GM23338 (cell line): ENCODE measurements at regions not wholly inside any gene's neighbourhood (a gene's known extent, or its start where the extent isn't known, plus 50 kb on each side); places are given as distances from the start of the nearest gene placed in this dataset.

ENCODE experiments used
- ATAC-seq: fragments of 200-7000 bp; cut with Tn5 transposase; 3 replicates; pipeline ENCODE4 v1.9.1; 2020
- DNase-seq: peaks from one replicate; pipeline ENCODE4 v3.0.0-alpha.2; 2015; ENCODE audit warnings: low spot score
- H2AFZ ChIP-seq: fragments of 200-600 bp; sonication (generic); 2 replicates; pipeline ENCODE4 v1.8.0; 2016; ENCODE audit warnings: antibody characterized with exemption, mild to moderate bottlenecking, moderate library complexity
- H3F3A ChIP-seq: fragments of 200-600 bp; sonication (generic); replicated peaks from 2 replicates; pipeline ENCODE4 v1.8.0; 2017; ENCODE audit warnings: antibody characterized with exemption, mixed run types, low read depth
- H3K27ac ChIP-seq: fragments of 200-600 bp; sonication (generic); 2 replicates; pipeline ENCODE4 v1.6.1; 2016; ENCODE audit warnings: low read depth
- H3K27me3 ChIP-seq: fragments of 200-600 bp; sonication (generic); 2 replicates; pipeline ENCODE4 v1.8.0; 2016; ENCODE audit warnings: mild to moderate bottlenecking, mixed run types, moderate library complexity; ENCODE audit not compliant: insufficient read depth
- H3K36me3 ChIP-seq: fragments of 200-600 bp; sonication (generic); 2 replicates; pipeline ENCODE4 v1.8.0; 2016; ENCODE audit warnings: mild to moderate bottlenecking; ENCODE audit not compliant: insufficient read depth
- H3K4me1 ChIP-seq: fragments of 200-600 bp; sonication (generic); 2 replicates; pipeline ENCODE4 v1.8.0; 2016; ENCODE audit warnings: mild to moderate bottlenecking, moderate library complexity; ENCODE audit not compliant: insufficient read depth
- H3K4me2 ChIP-seq: fragments of 200-600 bp; sonication (generic); 2 replicates; pipeline ENCODE4 v1.7.1; 2017; ENCODE audit warnings: mixed run types
- H3K4me3 ChIP-seq: fragments of 200-600 bp; sonication (generic); 2 replicates; pipeline ENCODE4 v1.6.1; 2016; ENCODE audit warnings: mixed run types
- H3K79me2 ChIP-seq: fragments of 200-600 bp; sonication (generic); replicated peaks from 2 replicates; pipeline ENCODE4 v1.8.0; 2017; ENCODE audit warnings: mild to moderate bottlenecking; ENCODE audit not compliant: insufficient read depth
- H3K9me2 ChIP-seq: fragments of 200-600 bp; sonication (generic); 2 replicates; pipeline ENCODE4 v1.8.0; 2017; ENCODE audit not compliant: insufficient read depth
- H4K20me1 ChIP-seq: fragments of 200-600 bp; sonication (generic); replicated peaks from 2 replicates; pipeline ENCODE4 v1.8.0; 2017; ENCODE audit warnings: mild to moderate bottlenecking; ENCODE audit not compliant: insufficient read depth
- H3K27ac Mint-ChIP-seq: 2 replicates; pipeline ENCODE4 v1.8.0; 2020; ENCODE audit warnings: inconsistent platforms, mild to moderate bottlenecking, moderate library complexity, mixed read lengths
- H3K27me3 Mint-ChIP-seq: 3 replicates; pipeline ENCODE4 v1.8.0; 2022; ENCODE audit warnings: low read depth, mild to moderate bottlenecking, moderate library complexity, mixed read lengths, inconsistent platforms; ENCODE audit not compliant: insufficient read depth, poor library complexity
- H3K36me3 Mint-ChIP-seq: 3 replicates; pipeline ENCODE4 v1.8.0; 2021; ENCODE audit warnings: low read depth, mild to moderate bottlenecking, inconsistent platforms, moderate library complexity, mixed read lengths
- H3K4me1 Mint-ChIP-seq: 3 replicates; pipeline ENCODE4 v1.8.0; 2020; ENCODE audit warnings: mild to moderate bottlenecking, inconsistent platforms, mixed read lengths
- H3K4me3 Mint-ChIP-seq: 3 replicates; pipeline ENCODE4 v1.8.0; 2021; ENCODE audit warnings: moderate library complexity, mild to moderate bottlenecking, inconsistent platforms, mixed read lengths
- H3K9me3 Mint-ChIP-seq: 3 replicates; pipeline ENCODE4 v1.8.0; 2020; ENCODE audit warnings: moderate library complexity, mild to moderate bottlenecking, inconsistent platforms, mixed read lengths
- CREB1 ChIP-seq: fragments of 250-450 bp; sonication (Bioruptor Pico); IDR thresholded peaks from 2 replicates; pipeline ENCODE4 v1.5.0; 2020; ENCODE audit warnings: low read depth, mild to moderate bottlenecking, moderate library complexity
- ETS1 ChIP-seq: IDR thresholded peaks from 2 replicates; pipeline ENCODE4 v1.6.1; 2016; ENCODE audit warnings: antibody characterized with exemption
- EZH2phosphoT487 ChIP-seq: fragments of 200-600 bp; sonication (generic); IDR thresholded peaks from one replicate; pipeline ENCODE4 v1.8.1; 2018; ENCODE audit warnings: antibody characterized with exemption; ENCODE audit not compliant: unreplicated experiment
- JUNB ChIP-seq: IDR thresholded peaks from one replicate; pipeline ENCODE4 v1.6.1; 2016; ENCODE audit warnings: antibody characterized with exemption; ENCODE audit not compliant: unreplicated experiment
- NANOG ChIP-seq: IDR thresholded peaks from 2 replicates; pipeline ENCODE4 v1.6.1; 2016; ENCODE audit warnings: antibody characterized with exemption, borderline replicate concordance
- STAT1 ChIP-seq: IDR thresholded peaks from one replicate; pipeline ENCODE4 v1.6.1; 2016; ENCODE audit warnings: antibody characterized with exemption; ENCODE audit not compliant: unreplicated experiment
- ZNF462 ChIP-seq: fragments of 250-450 bp; sonication (Bioruptor Pico); IDR thresholded peaks from 2 replicates; pipeline ENCODE4 v1.5.0; 2020; ENCODE audit warnings: mild to moderate bottlenecking, moderate library complexity
- TF ChIP-seq, protein P1 (sequence below): IDR thresholded peaks from one replicate; pipeline ENCODE4 v1.6.1; 2018; ENCODE audit warnings: antibody characterized with exemption; ENCODE audit not compliant: unreplicated experiment

DNA sequence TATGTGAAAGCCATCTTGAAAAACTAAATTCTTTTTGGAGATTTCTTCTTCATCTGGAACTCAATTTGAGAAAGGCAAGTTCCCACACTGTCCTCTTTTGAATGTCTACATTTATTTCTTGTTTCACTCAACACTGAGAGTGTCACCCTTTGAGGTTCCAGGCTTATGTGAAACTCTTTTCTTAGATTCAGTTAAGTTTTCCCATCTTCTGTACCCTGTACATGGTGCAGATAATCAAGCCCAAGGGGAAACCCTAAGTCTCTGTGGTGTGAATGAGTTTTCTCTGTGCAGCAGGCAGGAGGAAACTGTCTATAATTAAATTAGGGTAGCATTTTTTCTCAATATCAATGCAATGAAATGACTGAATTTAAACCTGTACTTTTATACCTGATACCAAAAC is 72.3 kb upstream of the PRLR start:
- no peak for DNase-seq
- H3K4me3 Mint-ChIP-seq: no peak overlapping the region

More for the DNA sequence above, 72.3 kb upstream of the PRLR start:
- TF ChIP-seq, protein P1, sequence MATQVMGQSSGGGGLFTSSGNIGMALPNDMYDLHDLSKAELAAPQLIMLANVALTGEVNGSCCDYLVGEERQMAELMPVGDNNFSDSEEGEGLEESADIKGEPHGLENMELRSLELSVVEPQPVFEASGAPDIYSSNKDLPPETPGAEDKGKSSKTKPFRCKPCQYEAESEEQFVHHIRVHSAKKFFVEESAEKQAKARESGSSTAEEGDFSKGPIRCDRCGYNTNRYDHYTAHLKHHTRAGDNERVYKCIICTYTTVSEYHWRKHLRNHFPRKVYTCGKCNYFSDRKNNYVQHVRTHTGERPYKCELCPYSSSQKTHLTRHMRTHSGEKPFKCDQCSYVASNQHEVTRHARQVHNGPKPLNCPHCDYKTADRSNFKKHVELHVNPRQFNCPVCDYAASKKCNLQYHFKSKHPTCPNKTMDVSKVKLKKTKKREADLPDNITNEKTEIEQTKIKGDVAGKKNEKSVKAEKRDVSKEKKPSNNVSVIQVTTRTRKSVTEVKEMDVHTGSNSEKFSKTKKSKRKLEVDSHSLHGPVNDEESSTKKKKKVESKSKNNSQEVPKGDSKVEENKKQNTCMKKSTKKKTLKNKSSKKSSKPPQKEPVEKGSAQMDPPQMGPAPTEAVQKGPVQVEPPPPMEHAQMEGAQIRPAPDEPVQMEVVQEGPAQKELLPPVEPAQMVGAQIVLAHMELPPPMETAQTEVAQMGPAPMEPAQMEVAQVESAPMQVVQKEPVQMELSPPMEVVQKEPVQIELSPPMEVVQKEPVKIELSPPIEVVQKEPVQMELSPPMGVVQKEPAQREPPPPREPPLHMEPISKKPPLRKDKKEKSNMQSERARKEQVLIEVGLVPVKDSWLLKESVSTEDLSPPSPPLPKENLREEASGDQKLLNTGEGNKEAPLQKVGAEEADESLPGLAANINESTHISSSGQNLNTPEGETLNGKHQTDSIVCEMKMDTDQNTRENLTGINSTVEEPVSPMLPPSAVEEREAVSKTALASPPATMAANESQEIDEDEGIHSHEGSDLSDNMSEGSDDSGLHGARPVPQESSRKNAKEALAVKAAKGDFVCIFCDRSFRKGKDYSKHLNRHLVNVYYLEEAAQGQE: no peak
- no peak for TF ChIP-seq JUNB
- no peak for TF ChIP-seq EZH2phosphoT487
- no peak for TF ChIP-seq ZNF462
- TF ChIP-seq ETS1: no peak
- TF ChIP-seq STAT1: no peak
- TF ChIP-seq NANOG: no peak
- no peak for TF ChIP-seq CREB1 (CRISPR knock-in tag)
- Histone ChIP-seq H4K20me1 (no peaks in the 10 kb centered on the region), H3K79me2 (no peaks in the 10 kb centered on the region), H3F3A (no peaks in the 10 kb centered on the region), H3K4me3 (no peak overlapping the region), H3K4me1 (no peaks in the 10 kb centered on the region), H3K36me3 (no peaks in the 10 kb centered on the region), H3K4me2 (no peak overlapping the region), H3K27ac (no peak overlapping the region), H3K9me2 (peaks cover 6% of the 10 kb centered on the region), H3K27me3 (no peaks in the 10 kb centered on the region), H2AFZ (no peak overlapping the region)
- peaks cover 2% of the 10 kb centered on the region for H3K27me3 Mint-ChIP-seq
- H3K27ac Mint-ChIP-seq: no peak overlapping the region
- H3K4me1 Mint-ChIP-seq: no peaks in the 10 kb centered on the region
- H3K36me3 Mint-ChIP-seq: no peaks in the 10 kb centered on the region
- no peaks in the 10 kb centered on the region for H3K9me3 Mint-ChIP-seq
- ATAC-seq: no peak
